B cell (primary cell): ENCODE measurements at regions not wholly inside any gene's neighbourhood (a gene's known extent, or its start where the extent isn't known, plus 50 kb on each side); places are given as distances from the start of the nearest gene placed in this dataset.

Experiments used
- CTCF ChIP-seq: fragments of 200-600 bp; IDR thresholded peaks from one replicate; pipeline ENCODE4 v1.8.0; 2022; ENCODE audit warnings: antibody characterized with exemption, mild to moderate bottlenecking
- EZH2 ChIP-seq: IDR thresholded peaks from 2 replicates; pipeline ENCODE4 v1.6.1; 2012; ENCODE audit warnings: borderline replicate concordance, low read depth, mild to moderate bottlenecking, moderate library complexity, low read length; ENCODE audit not compliant: insufficient read depth, poor library complexity, severe bottlenecking

- no peak for TF ChIP-seq CTCF
- TF ChIP-seq EZH2 = no peak
Measured at GRCh38 chr5:57320582-57320981, 146.7 kb downstream of the GPBP1 start.
